HepG2 (cell line): ENCODE measurements at regions not wholly inside any gene's neighbourhood (a gene's known extent, or its start where the extent isn't known, plus 50 kb on each side); places are given as distances from the start of the nearest gene placed in this dataset.

ENCODE experiments used
- ATF1 ChIP-seq: IDR thresholded peaks from 2 replicates; pipeline ENCODE4 v1.6.1; 2016; ENCODE audit warnings: mild to moderate bottlenecking, control low read depth
- FOXO1 ChIP-seq: sonication (generic); formaldehyde crosslinking; IDR thresholded peaks from 2 replicates; pipeline ENCODE4 v1.4.0; 2020; ENCODE audit warnings: missing genetic modification reagents
- HMGXB4 ChIP-seq, 2 experiments: sonication (generic) in 1 of 2; formaldehyde crosslinking in 1 of 2; IDR thresholded peaks; 2 replicates each; pipeline versions ENCODE4 v1.4.0 to v1.6.1; 2018 to 2020; ENCODE audit warnings: missing genetic modification reagents in 2 of 2, borderline replicate concordance in 1 of 2, low read depth in 1 of 2, mild to moderate bottlenecking in 1 of 2, missing biosample characterization in 1 of 2
- KDM6A ChIP-seq: IDR thresholded peaks from 2 replicates; pipeline ENCODE4 v1.6.1; 2016; ENCODE audit warnings: low read depth
- MBD4 ChIP-seq: IDR thresholded peaks from 2 replicates; pipeline ENCODE4 v1.6.1; 2012; ENCODE audit warnings: low read length, inconsistent platforms, borderline replicate concordance
- MLX ChIP-seq: IDR thresholded peaks from 2 replicates; pipeline ENCODE4 v1.6.1; 2016
- MTF2 ChIP-seq: sonication (generic); formaldehyde crosslinking; IDR thresholded peaks from 2 replicates; pipeline ENCODE4 v1.5.0; 2020; ENCODE audit warnings: missing genetic modification reagents, borderline replicate concordance
- NFIC ChIP-seq: IDR thresholded peaks from 2 replicates; pipeline ENCODE4 v1.6.1; 2012; ENCODE audit warnings: mild to moderate bottlenecking, low read length, inconsistent platforms
- PAF1 ChIP-seq: IDR thresholded peaks from 2 replicates; pipeline ENCODE4 v1.6.1; 2016; ENCODE audit warnings: missing genetic modification reagents, missing compliant biosample characterization
- RCOR2 ChIP-seq: IDR thresholded peaks from 2 replicates; pipeline ENCODE4 v1.6.1; 2016; ENCODE audit warnings: missing biosample characterization, missing genetic modification reagents
- SIN3B ChIP-seq: fragments of 150-350 bp; IDR thresholded peaks from 2 replicates; pipeline ENCODE4 v1.6.1; 2014; ENCODE audit warnings: low read length
- SIX1 ChIP-seq: sonication (generic); formaldehyde crosslinking; IDR thresholded peaks from 2 replicates; pipeline ENCODE4 v1.4.0; 2020; ENCODE audit warnings: missing genetic modification reagents, borderline replicate concordance
- SIX4 ChIP-seq: sonication (generic); formaldehyde crosslinking; IDR thresholded peaks from 2 replicates; pipeline ENCODE4 v1.4.0; 2020; ENCODE audit warnings: missing genetic modification reagents
- TCF12 ChIP-seq, 2 experiments: fragments of 450-650 bp in 1 of 2; sonication (generic) in 1 of 2; formaldehyde crosslinking in 1 of 2; IDR thresholded peaks; 2 replicates each; pipeline versions ENCODE4 v1.6.1 to v1.8.0; 2017 to 2022; ENCODE audit warnings: antibody characterized with exemption in 1 of 2, mild to moderate bottlenecking in 1 of 2, missing genetic modification reagents in 1 of 2, moderate library complexity in 1 of 2
- TOPORS ChIP-seq: sonication (generic); formaldehyde crosslinking; IDR thresholded peaks from 2 replicates; pipeline ENCODE4 v1.8.0; 2023; ENCODE audit warnings: mild to moderate bottlenecking, missing genetic modification reagents
- ZBTB49 ChIP-seq: sonication (generic); formaldehyde crosslinking; IDR thresholded peaks from 2 replicates; pipeline ENCODE4 v1.4.0; 2020; ENCODE audit warnings: missing genetic modification reagents, borderline replicate concordance
- ZIK1 ChIP-seq: sonication (generic); formaldehyde crosslinking; IDR thresholded peaks from 2 replicates; pipeline ENCODE4 v1.5.0; 2020; ENCODE audit warnings: mild to moderate bottlenecking, low read depth, missing genetic modification reagents, borderline replicate concordance
- ZNF274 ChIP-seq: sonication (generic); formaldehyde crosslinking; IDR thresholded peaks from 2 replicates; pipeline ENCODE4 v1.5.1; 2020; ENCODE audit warnings: mild to moderate bottlenecking, missing genetic modification reagents
- ZNF33A ChIP-seq: sonication (generic); formaldehyde crosslinking; IDR thresholded peaks from 2 replicates; pipeline ENCODE4 v1.5.1; 2020; ENCODE audit warnings: missing genetic modification reagents, mild to moderate bottlenecking, moderate library complexity, borderline replicate concordance
- ZNF34 ChIP-seq: sonication (generic); formaldehyde crosslinking; IDR thresholded peaks from 2 replicates; pipeline ENCODE4 v1.4.0; 2020; ENCODE audit warnings: mild to moderate bottlenecking, missing genetic modification reagents, borderline replicate concordance
- ZNF446 ChIP-seq: sonication (generic); formaldehyde crosslinking; IDR thresholded peaks from 2 replicates; pipeline ENCODE4 v1.5.0; 2020; ENCODE audit warnings: mild to moderate bottlenecking, missing genetic modification reagents
- ZNF530 ChIP-seq: sonication (generic); formaldehyde crosslinking; IDR thresholded peaks from 2 replicates; pipeline ENCODE4 v1.5.0; 2020; ENCODE audit warnings: low read depth, mild to moderate bottlenecking, missing genetic modification reagents
- ZNF552 ChIP-seq: sonication (generic); formaldehyde crosslinking; IDR thresholded peaks from 2 replicates; pipeline ENCODE4 v1.9.0; 2022; ENCODE audit warnings: missing genetic modification reagents, mild to moderate bottlenecking, borderline replicate concordance
- ZNF589 ChIP-seq: sonication (generic); formaldehyde crosslinking; conservative IDR thresholded peaks from 2 replicates; pipeline ENCODE4 v1.8.0; 2022; ENCODE audit warnings: mild to moderate bottlenecking, moderate library complexity, missing genetic modification reagents
- ZNF629 ChIP-seq: sonication (generic); formaldehyde crosslinking; conservative IDR thresholded peaks from 2 replicates; pipeline ENCODE4 v1.5.0; 2020; ENCODE audit warnings: missing genetic modification reagents
- ZSCAN9 ChIP-seq: IDR thresholded peaks from 2 replicates; pipeline ENCODE4 v1.6.1; 2016; ENCODE audit warnings: borderline replicate concordance
- TF ChIP-seq, protein P1 (sequence below): sonication (generic); formaldehyde crosslinking; IDR thresholded peaks from 2 replicates; pipeline ENCODE4 v1.8.1; 2023; ENCODE audit warnings: mild to moderate bottlenecking, inconsistent platforms, moderate library complexity, missing genetic modification reagents, borderline replicate concordance

DNA sequence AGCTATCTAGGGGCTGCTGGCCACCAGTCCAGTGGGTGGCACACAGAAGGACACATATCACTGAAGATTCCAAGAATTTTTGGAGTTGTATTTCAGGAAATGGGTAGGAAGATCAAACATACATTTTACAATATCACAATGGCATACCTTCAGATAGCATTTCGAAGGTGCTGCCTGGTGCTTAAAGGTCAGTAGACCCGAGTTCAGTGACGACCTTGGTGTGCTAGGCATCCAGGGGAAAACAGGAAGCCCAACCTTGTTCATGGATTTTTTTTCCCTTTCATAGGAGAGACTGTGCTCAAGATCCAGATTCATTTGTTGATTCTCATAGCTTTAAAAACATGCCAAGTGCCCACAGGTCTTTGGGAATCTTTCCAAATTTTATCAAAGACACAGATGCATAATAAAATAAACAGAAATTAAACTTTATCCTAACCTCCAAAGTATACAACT is 51.0 kb upstream of the RCBTB2 start (continued):
- TF ChIP-seq KDM6A (CRISPR knock-in tag) = 0 out of 2 replicates have a peak, but pooled peaks have one; percentile 34
- no peak for TF ChIP-seq TOPORS (CRISPR knock-in tag)
- TF ChIP-seq SIX1 (CRISPR knock-in tag) = no peak
- no peak for TF ChIP-seq SIN3B
- TF ChIP-seq, protein P1, sequence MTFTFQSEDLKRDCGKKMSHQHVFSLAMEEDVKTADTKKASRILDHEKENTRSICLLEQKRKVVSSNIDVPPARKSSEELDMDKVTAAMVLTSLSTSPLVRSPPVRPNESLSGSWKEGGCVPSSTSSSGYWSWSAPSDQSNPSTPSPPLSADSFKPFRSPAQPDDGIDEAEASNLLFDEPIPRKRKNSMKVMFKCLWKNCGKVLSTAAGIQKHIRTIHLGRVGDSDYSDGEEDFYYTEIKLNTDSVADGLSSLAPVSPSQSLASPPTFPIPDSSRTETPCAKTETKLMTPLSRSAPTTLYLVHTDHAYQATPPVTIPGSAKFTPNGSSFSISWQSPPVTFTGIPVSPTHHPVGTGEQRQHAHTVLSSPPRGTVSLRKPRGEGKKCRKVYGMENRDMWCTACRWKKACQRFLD (CRISPR knock-in tag) = no peak
- TF ChIP-seq ZNF34 (CRISPR knock-in tag) = no peak
- no peak for TF ChIP-seq ZIK1
- TF ChIP-seq ZSCAN9 = no peak
- no peak for TF ChIP-seq ZNF530
- no peak for TF ChIP-seq ZBTB49
- TF ChIP-seq RCOR2 (CRISPR knock-in tag) = 0 out of 2 replicates have a peak, but pooled peaks have one; percentile 53
- peak; percentile 73 for TF ChIP-seq FOXO1 (CRISPR knock-in tag)
- TF ChIP-seq ZNF33A (CRISPR knock-in tag) = no peak
- TF ChIP-seq ZNF274 (CRISPR knock-in tag) = no peak
- TF ChIP-seq MBD4 = no peak
- TF ChIP-seq ZNF629 (CRISPR knock-in tag) = no peak
- peak; percentile 90 for TF ChIP-seq SIX4
- TF ChIP-seq ZNF552 = no peak
- no peak for TF ChIP-seq PAF1 (CRISPR knock-in tag)
- no peak for TF ChIP-seq MLX (CRISPR knock-in tag)
- TF ChIP-seq TCF12 (IDR thresholded peaks at IDR 0.05) = no peak
- TF ChIP-seq TCF12 (CRISPR knock-in tag; IDR thresholded peaks at IDR 0.05) = no peak
- TF ChIP-seq NFIC = peak; percentile 25; the same call in 1 of the 2 replicates
- no peak for TF ChIP-seq MTF2 (CRISPR knock-in tag)
- TF ChIP-seq ZNF446 = no peak
- TF ChIP-seq ZNF589 (CRISPR knock-in tag) = no peak
- 0 out of 2 replicates have a peak, but pooled peaks have one; percentile 35 for TF ChIP-seq ATF1
- no peak for TF ChIP-seq HMGXB4 (CRISPR knock-in tag; IDR thresholded peaks at IDR 0.05; ENCODE audit: borderline replicate concordance in 1 of 2, low read depth in 1 of 2)
